Fibroblast of lung (primary cell): ENCODE measurements at regions not wholly inside any gene's neighbourhood (a gene's known extent, or its start where the extent isn't known, plus 50 kb on each side); places are given as distances from the start of the nearest gene placed in this dataset.

ENCODE experiments used
- DNase-seq, 2 donors: peaks; one replicate each; pipeline versions ENCODE4 v3.0.0 to v3.0.0-alpha.2; 2010; ENCODE audit warnings: low read depth in 2 of 2
- H2AFZ ChIP-seq: 2 replicates; pipeline ENCODE4 v1.5.1; 2012; ENCODE audit warnings: low read length, control low read depth, inconsistent platforms
- H3K27ac ChIP-seq: 2 replicates; pipeline ENCODE4 v1.5.1; 2011; ENCODE audit warnings: low read length, control low read depth; ENCODE audit not compliant: insufficient read depth
- H3K27me3 ChIP-seq: 2 replicates; pipeline ENCODE4 v1.5.1; 2011; ENCODE audit warnings: mild to moderate bottlenecking, low read length; ENCODE audit not compliant: control insufficient read depth, insufficient read depth
- H3K36me3 ChIP-seq: 2 replicates; pipeline ENCODE4 v1.5.1; 2011; ENCODE audit warnings: low read length; ENCODE audit not compliant: control insufficient read depth, insufficient read depth
- H3K4me1 ChIP-seq: 2 replicates; pipeline ENCODE4 v1.5.1; 2011; ENCODE audit warnings: low read length; ENCODE audit not compliant: control insufficient read depth, insufficient read depth; ENCODE audit errors: extremely low read depth
- H3K4me2 ChIP-seq: 2 replicates; pipeline ENCODE4 v1.5.1; 2011; ENCODE audit warnings: low read length, control low read depth; ENCODE audit not compliant: insufficient read depth; ENCODE audit errors: extremely low read depth
- H3K4me3 ChIP-seq, 4 experiments: fragments of 200-600 bp in 1 of 4; sonication (generic) in 1 of 4; replicated peaks in 1 of 4; 2 replicates each; pipeline ENCODE4 v1.5.1; 2011 to 2016; ENCODE audit warnings: low read length in 4 of 4, low read depth in 3 of 4, mild to moderate bottlenecking in 3 of 4, control low read depth in 2 of 4, inconsistent platforms in 1 of 4, mixed read lengths in 1 of 4; ENCODE audit not compliant: insufficient read depth in 1 of 4; ENCODE audit errors: control extremely low read depth in 1 of 4
- H3K79me2 ChIP-seq: 2 replicates; pipeline ENCODE4 v1.5.1; 2012; ENCODE audit warnings: mild to moderate bottlenecking, low read length, inconsistent platforms; ENCODE audit not compliant: control insufficient read depth, insufficient read depth
- H3K9ac ChIP-seq: 2 replicates; pipeline ENCODE4 v1.5.1; 2011; ENCODE audit warnings: mild to moderate bottlenecking, low read length, control low read depth; ENCODE audit not compliant: insufficient read depth
- H3K9me3 ChIP-seq: 2 replicates; pipeline ENCODE4 v1.5.1; 2012; ENCODE audit warnings: low read depth, low read length; ENCODE audit not compliant: control insufficient read depth, insufficient read depth
- H4K20me1 ChIP-seq: 2 replicates; pipeline ENCODE4 v1.5.1; 2011; ENCODE audit warnings: low read length; ENCODE audit not compliant: control insufficient read depth, insufficient read depth; ENCODE audit errors: extremely low read depth
- CTCF ChIP-seq, 2 donors: IDR thresholded peaks in 1 of 2; conservative IDR thresholded peaks in 1 of 2; 1 replicate in 1 of 2; 2 replicates in 1 of 2; pipeline ENCODE4 v1.5.1; 2011 to 2012; ENCODE audit warnings: low read length in 2 of 2, control low read depth in 1 of 2, inconsistent platforms in 1 of 2, low read depth in 1 of 2, mild to moderate bottlenecking in 1 of 2
- EZH2 ChIP-seq: IDR thresholded peaks from 2 replicates; pipeline ENCODE4 v1.5.1; 2012; ENCODE audit warnings: low read length, control low read depth, mild to moderate bottlenecking; ENCODE audit errors: missing control alignments

- no peaks in the 10 kb centered on the region for H3K4me1 ChIP-seq
- H3K9me3 ChIP-seq: no peaks in the 10 kb centered on the region
- TF ChIP-seq CTCF (conservative IDR thresholded peaks at IDR 0.05 in 1 of 2, IDR thresholded peaks at IDR 0.05 in 1 of 2; ENCODE audit: low read depth in 1 of 2, low read length in 2 of 2) (no peak), EZH2 (no peak)
- no peak overlapping the region for H2AFZ ChIP-seq
- no peak for DNase-seq
- H3K27ac ChIP-seq: no peak overlapping the region
- H4K20me1 ChIP-seq: no peaks in the 10 kb centered on the region
- H3K36me3 ChIP-seq: no peaks in the 10 kb centered on the region
- no peaks in the 10 kb centered on the region for H3K79me2 ChIP-seq
- H3K4me2 ChIP-seq: no peak overlapping the region
- H3K9ac ChIP-seq: no peak overlapping the region
- no peak overlapping the region for H3K4me3 ChIP-seq
- H3K27me3 ChIP-seq: no peaks in the 10 kb centered on the region
Measured at GRCh38 chr1:229882621-229883020, 184.4 kb upstream of the GALNT2 start.

- H3K79me2 ChIP-seq: no peaks in the 10 kb centered on the region
- no peaks in the 10 kb centered on the region for H4K20me1 ChIP-seq
- H3K27ac ChIP-seq: no peak overlapping the region
- H3K4me2 ChIP-seq: no peak overlapping the region
- DNase-seq: no peak
- H3K9me3 ChIP-seq: no peaks in the 10 kb centered on the region
- no peak overlapping the region for H3K4me3 ChIP-seq
- no peaks in the 10 kb centered on the region for H3K4me1 ChIP-seq
- no peak overlapping the region for H2AFZ ChIP-seq
- no peak overlapping the region for H3K9ac ChIP-seq
- TF ChIP-seq CTCF (conservative IDR thresholded peaks at IDR 0.05 in 1 of 2, IDR thresholded peaks at IDR 0.05 in 1 of 2; ENCODE audit: low read depth in 1 of 2, low read length in 2 of 2): no peak
- H3K36me3 ChIP-seq: no peaks in the 10 kb centered on the region
- H3K27me3 ChIP-seq: no peaks in the 10 kb centered on the region
Measured at GRCh38 chr1:229883504-229884200, 183.4 kb upstream of the GALNT2 start.

GRCh38 chr1:229884765-229885164 is 182.3 kb upstream of the GALNT2 start:
- Histone ChIP-seq H3K9ac (no peak overlapping the region), H3K4me3 (no peak overlapping the region), H3K4me1 (no peaks in the 10 kb centered on the region), H3K4me2 (no peak overlapping the region), H4K20me1 (no peaks in the 10 kb centered on the region), H3K79me2 (no peaks in the 10 kb centered on the region), H3K27ac (no peak overlapping the region), H3K36me3 (no peaks in the 10 kb centered on the region), H3K9me3 (no peaks in the 10 kb centered on the region), H3K27me3 (no peaks in the 10 kb centered on the region), H2AFZ (no peak overlapping the region)
- TF ChIP-seq CTCF (conservative IDR thresholded peaks at IDR 0.05 in 1 of 2, IDR thresholded peaks at IDR 0.05 in 1 of 2; ENCODE audit: low read depth in 1 of 2, low read length in 2 of 2): no peak
- no peak for TF ChIP-seq EZH2
- DNase-seq: no peak
